Mesothelial cell of epicardium (in vitro differentiated cells): ENCODE measurements at regions not wholly inside any gene's neighbourhood (a gene's known extent, or its start where the extent isn't known, plus 50 kb on each side); places are given as distances from the start of the nearest gene placed in this dataset.

Experiments
- DNase-seq, 2 experiments: peaks; one replicate each; pipeline ENCODE4 v3.0.0; 2021; ENCODE audit warnings: low spot score in 2 of 2; ENCODE audit not compliant: unreplicated experiment in 2 of 2
- H3K27ac Mint-ChIP-seq: 2 replicates; pipeline ENCODE4 v1.8.0; 2021; ENCODE audit warnings: mixed read lengths
- H3K27me3 Mint-ChIP-seq: 2 replicates; pipeline ENCODE4 v1.8.0; 2021; ENCODE audit warnings: low read depth, mixed read lengths
- H3K36me3 Mint-ChIP-seq: 2 replicates; pipeline ENCODE4 v1.8.0; 2021; ENCODE audit warnings: mixed read lengths
- H3K4me1 Mint-ChIP-seq: 2 replicates; pipeline ENCODE4 v1.8.0; 2021; ENCODE audit warnings: mixed read lengths
- H3K4me3 Mint-ChIP-seq: 2 replicates; pipeline ENCODE4 v1.8.0; 2021; ENCODE audit warnings: mild to moderate bottlenecking, moderate library complexity, mixed read lengths
- H3K9me3 Mint-ChIP-seq: 2 replicates; pipeline ENCODE4 v1.8.0; 2021; ENCODE audit warnings: mixed read lengths
- CTCF ChIP-seq: fragments of 200-600 bp; sonication (generic); IDR thresholded peaks from one replicate; pipeline ENCODE4 v1.5.0; 2021; ENCODE audit warnings: antibody characterized with exemption; ENCODE audit not compliant: unreplicated experiment

- no peaks in the 10 kb centered on the region for H3K9me3 Mint-ChIP-seq
- H3K27ac Mint-ChIP-seq, result no peak overlapping the region
- no peak for TF ChIP-seq CTCF
- H3K36me3 Mint-ChIP-seq, result no peaks in the 10 kb centered on the region
- H3K4me1 Mint-ChIP-seq, result no peaks in the 10 kb centered on the region
- DNase-seq, result no peak
- H3K4me3 Mint-ChIP-seq, result no peak overlapping the region
- H3K27me3 Mint-ChIP-seq, result peaks cover 27% of the 10 kb centered on the region
These were observed 105.1 kb downstream of the KCNF1 start for GRCh38 chr2:11016735-11017388.

- no peak for DNase-seq
- TF ChIP-seq CTCF, result no peak
- Mint-ChIP-seq H3K4me3 (no peak overlapping the region), H3K27ac (no peak overlapping the region), H3K4me1 (no peaks in the 10 kb centered on the region), H3K27me3 (peaks cover 27% of the 10 kb centered on the region), H3K36me3 (no peaks in the 10 kb centered on the region), H3K9me3 (no peaks in the 10 kb centered on the region)
These were observed 106.2 kb downstream of the KCNF1 start for GRCh38 chr2:11017921-11018320.

GRCh38 chr2:11018651-11019185, 107.0 kb downstream of the KCNF1 start:
- DNase-seq, result no peak
- Mint-ChIP-seq H3K4me1 (no peaks in the 10 kb centered on the region), H3K4me3 (no peak overlapping the region), H3K36me3 (no peaks in the 10 kb centered on the region), H3K27me3 (peaks cover 24% of the 10 kb centered on the region), H3K9me3 (no peaks in the 10 kb centered on the region), H3K27ac (no peak overlapping the region)
- TF ChIP-seq CTCF, result no peak

GRCh38 chr2:11019614-11020013, 107.9 kb downstream of the KCNF1 start:
- peaks cover 6% of the 10 kb centered on the region for H3K4me1 Mint-ChIP-seq

GRCh38 chr2:11022064-11022463, 110.3 kb downstream of the KCNF1 start:
- H3K27ac Mint-ChIP-seq, result no peak overlapping the region
- peaks cover 16% of the 10 kb centered on the region for H3K4me1 Mint-ChIP-seq
- no peaks in the 10 kb centered on the region for H3K9me3 Mint-ChIP-seq
- H3K36me3 Mint-ChIP-seq, result no peaks in the 10 kb centered on the region
- peaks cover 10% of the 10 kb centered on the region for H3K27me3 Mint-ChIP-seq
- TF ChIP-seq CTCF, result no peak
- DNase-seq, result no peak
- H3K4me3 Mint-ChIP-seq, result no peak overlapping the region

More at GRCh38 chr2:11019614-11020013, 107.9 kb downstream of the KCNF1 start:
- H3K27me3 Mint-ChIP-seq, result peaks cover 23% of the 10 kb centered on the region
- no peaks in the 10 kb centered on the region for H3K9me3 Mint-ChIP-seq
- no peaks in the 10 kb centered on the region for H3K36me3 Mint-ChIP-seq
- TF ChIP-seq CTCF, result no peak
- no peak for DNase-seq
- H3K4me3 Mint-ChIP-seq, result no peak overlapping the region
- no peak overlapping the region for H3K27ac Mint-ChIP-seq
